GM12878 (cell line): ENCODE measurements at regions not wholly inside any gene's neighbourhood (a gene's known extent, or its start where the extent isn't known, plus 50 kb on each side); places are given as distances from the start of the nearest gene placed in this dataset.

Source experiments
- ASH2L ChIP-seq: fragments of 300-600, 200-600 bp; sonication (generic); IDR thresholded peaks from 2 replicates; pipeline ENCODE4 v1.6.1; 2017; ENCODE audit warnings: low read depth, mild to moderate bottlenecking, borderline replicate concordance
- CTCF ChIP-seq, 3 experiments: IDR thresholded peaks in 2 of 3; conservative IDR thresholded peaks in 1 of 3; 2 replicates each; pipeline ENCODE4 v1.5.1; 2011; ENCODE audit warnings: low read depth in 3 of 3, low read length in 3 of 3, mild to moderate bottlenecking in 3 of 3, control low read depth in 2 of 3, moderate library complexity in 2 of 3, inconsistent platforms in 1 of 3, mixed read lengths in 1 of 3; ENCODE audit not compliant: control insufficient read depth in 2 of 3, insufficient read depth in 1 of 3; ENCODE audit errors: extremely low read depth in 1 of 3
- EGR1 ChIP-seq, 2 experiments: IDR thresholded peaks; 1 replicate in 1 of 2; 2 replicates in 1 of 2; pipeline ENCODE4 v1.6.1; 2011 to 2012; ENCODE audit warnings: low read depth in 2 of 2, low read length in 2 of 2, borderline replicate concordance in 1 of 2, mild to moderate bottlenecking in 1 of 2, moderate library complexity in 1 of 2
- EP300 ChIP-seq, 2 experiments: fragments of 150-350 bp in 1 of 2; IDR thresholded peaks; 2 replicates each; pipeline ENCODE4 v1.6.1; 2011 to 2012; ENCODE audit warnings: low read depth in 2 of 2, low read length in 2 of 2, borderline replicate concordance in 1 of 2, improper control_type of control experiment in 1 of 2, inconsistent platforms in 1 of 2; ENCODE audit not compliant: control insufficient read depth in 1 of 2
- KDM1A ChIP-seq: fragments of 200-600 bp; sonication (generic); IDR thresholded peaks from 2 replicates; pipeline ENCODE4 v1.6.1; 2016; ENCODE audit warnings: borderline replicate concordance
- POLR2AphosphoS5 ChIP-seq: IDR thresholded peaks from 2 replicates; pipeline ENCODE4 v1.6.1; 2011; ENCODE audit warnings: mild to moderate bottlenecking, low read length, inconsistent platforms
- RFX5 ChIP-seq: IDR thresholded peaks from 2 replicates; pipeline ENCODE4 v1.6.1; 2011; ENCODE audit warnings: low read depth, low read length, improper control_type of control experiment
- TBL1XR1 ChIP-seq: IDR thresholded peaks from 2 replicates; pipeline ENCODE4 v1.6.1; 2012; ENCODE audit warnings: low read depth, low read length, improper control_type of control experiment
- YY1 ChIP-seq: IDR thresholded peaks from 2 replicates; pipeline ENCODE4 v1.6.1; 2011; ENCODE audit warnings: low read depth, mild to moderate bottlenecking, low read length
- ZSCAN29 ChIP-seq: fragments of 450-650 bp; IDR thresholded peaks from 2 replicates; pipeline ENCODE4 v1.6.1; 2017; ENCODE audit warnings: mild to moderate bottlenecking, moderate library complexity

- TF ChIP-seq KDM1A (no peak), YY1 (no peak), EP300 (IDR thresholded peaks at IDR 0.05; ENCODE audit: borderline replicate concordance in 1 of 2, control insufficient read depth in 1 of 2, low read depth in 2 of 2, low read length in 2 of 2) (no peak), TBL1XR1 (no peak), RFX5 (no peak), CTCF (IDR thresholded peaks at IDR 0.05 in 2 of 3, conservative IDR thresholded peaks at IDR 0.05 in 1 of 3; ENCODE audit: control insufficient read depth in 2 of 3, extremely low read depth in 1 of 3, insufficient read depth in 1 of 3, low read depth in 3 of 3, low read length in 3 of 3) (no peak), EGR1 (IDR thresholded peaks at IDR 0.05; ENCODE audit: borderline replicate concordance in 1 of 2, low read depth in 2 of 2, low read length in 2 of 2) (no peak), POLR2AphosphoS5 (no peak), ASH2L (no peak), ZSCAN29 (no peak)
Measured at GRCh38 chr6:155630085-155630484, 174.4 kb upstream of the NOX3 start.
